GM12891 (cell line): ENCODE measurements at regions not wholly inside any gene's neighbourhood (a gene's known extent, or its start where the extent isn't known, plus 50 kb on each side); places are given as distances from the start of the nearest gene placed in this dataset.

ENCODE experiments used
- DNase-seq: peaks from one replicate; pipeline ENCODE4 v3.0.0; 2011; ENCODE audit warnings: low spot score; ENCODE audit not compliant: insufficient read length
- FAIRE-seq: peaks from 2 replicates; lab custom pipeline; 2011; peaks lifted over from hg19 to GRCh38; lab: Jason Lieb, UNC
- PAX5 ChIP-seq: IDR thresholded peaks from 2 replicates; pipeline ENCODE4 v1.6.1; 2011; ENCODE audit warnings: low read length, moderate library complexity, mild to moderate bottlenecking; ENCODE audit not compliant: insufficient read depth, severe bottlenecking
- POLR2A ChIP-seq: IDR thresholded peaks from 2 replicates; pipeline ENCODE4 v1.6.1; 2011; ENCODE audit warnings: low read depth, low read length, control low read depth
- POLR2AphosphoS5 ChIP-seq: IDR thresholded peaks from 2 replicates; pipeline ENCODE4 v1.6.1; 2011; ENCODE audit warnings: low read depth, low read length, control low read depth
- POU2F2 ChIP-seq: IDR thresholded peaks from 2 replicates; pipeline ENCODE4 v1.6.1; 2011; ENCODE audit warnings: low read depth, mild to moderate bottlenecking, control low read depth, low read length, moderate library complexity
- SPI1 ChIP-seq: IDR thresholded peaks from 2 replicates; pipeline ENCODE4 v1.6.1; 2011; ENCODE audit warnings: low read depth, low read length, control low read depth
- TAF1 ChIP-seq: IDR thresholded peaks from 2 replicates; pipeline ENCODE4 v1.6.1; 2011; ENCODE audit warnings: low read depth, low read length, control low read depth

- FAIRE-seq, result no peak
- TF ChIP-seq SPI1 (no peak), POLR2AphosphoS5 (no peak), POU2F2 (no peak), POLR2A (no peak), PAX5 (no peak), TAF1 (no peak)
- no peak for DNase-seq
These were observed 75.8 kb upstream of the WNT4 start for GRCh38 chr1:22218618-22219250.

DNA sequence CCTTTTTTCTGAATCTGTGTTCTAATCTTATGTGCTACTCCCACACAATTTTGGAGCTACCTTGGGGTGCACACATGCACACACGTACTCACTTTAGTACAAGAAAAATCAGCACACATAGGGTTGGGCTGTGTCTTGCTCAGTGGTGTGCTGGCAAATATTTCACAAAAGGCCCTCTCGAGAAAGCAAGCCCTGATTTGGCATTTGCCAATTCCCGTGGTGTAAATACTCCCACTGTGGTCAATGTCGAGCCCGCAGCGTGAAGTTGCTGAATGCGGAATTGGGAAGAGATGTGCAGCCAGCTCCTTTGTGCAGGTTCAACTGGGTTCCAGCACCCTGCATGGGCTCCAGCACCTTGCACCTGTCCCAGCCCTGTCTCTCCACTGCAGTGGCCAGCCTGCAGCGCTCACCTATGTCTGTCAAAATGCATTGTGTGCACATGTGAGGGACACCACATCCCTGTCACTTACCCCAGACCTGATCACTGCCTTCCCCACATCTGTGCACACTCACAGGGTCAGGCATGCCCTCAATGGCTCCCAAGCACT is 78.4 kb upstream of the WNT4 start:
- FAIRE-seq, result no peak
- TF ChIP-seq POU2F2, result no peak
- TF ChIP-seq PAX5, result no peak
- no peak for TF ChIP-seq POLR2A
- no peak for TF ChIP-seq POLR2AphosphoS5
- TF ChIP-seq SPI1, result no peak
- no peak for TF ChIP-seq TAF1
- no peak for DNase-seq

GRCh38 chr1:22222723-22223122 is 79.8 kb upstream of the WNT4 start:
- DNase-seq (no peak), FAIRE-seq (no peak)
- no peak for TF ChIP-seq PAX5
- TF ChIP-seq SPI1, result no peak
- no peak for TF ChIP-seq POLR2AphosphoS5
- TF ChIP-seq POU2F2, result no peak
- no peak for TF ChIP-seq POLR2A
- no peak for TF ChIP-seq TAF1

- no peak for DNase-seq
These were observed 80.3 kb upstream of the WNT4 start for GRCh38 chr1:22223176-22223575.

GRCh38 chr1:22224091-22224490 is 81.2 kb upstream of the WNT4 start:
- DNase-seq (no peak), FAIRE-seq (no peak)
- TF ChIP-seq TAF1 (no peak), POLR2AphosphoS5 (no peak), PAX5 (no peak), POLR2A (no peak), POU2F2 (no peak), SPI1 (no peak)

More at GRCh38 chr1:22223176-22223575, 80.3 kb upstream of the WNT4 start:
- no peak for TF ChIP-seq POLR2AphosphoS5
- TF ChIP-seq POU2F2, result no peak
- no peak for TF ChIP-seq PAX5
- no peak for TF ChIP-seq SPI1
- TF ChIP-seq TAF1, result no peak
- TF ChIP-seq POLR2A, result no peak
- FAIRE-seq, result no peak

- no peak for FAIRE-seq
These were observed 81.7 kb upstream of the WNT4 start for GRCh38 chr1:22224631-22225030.

DNA sequence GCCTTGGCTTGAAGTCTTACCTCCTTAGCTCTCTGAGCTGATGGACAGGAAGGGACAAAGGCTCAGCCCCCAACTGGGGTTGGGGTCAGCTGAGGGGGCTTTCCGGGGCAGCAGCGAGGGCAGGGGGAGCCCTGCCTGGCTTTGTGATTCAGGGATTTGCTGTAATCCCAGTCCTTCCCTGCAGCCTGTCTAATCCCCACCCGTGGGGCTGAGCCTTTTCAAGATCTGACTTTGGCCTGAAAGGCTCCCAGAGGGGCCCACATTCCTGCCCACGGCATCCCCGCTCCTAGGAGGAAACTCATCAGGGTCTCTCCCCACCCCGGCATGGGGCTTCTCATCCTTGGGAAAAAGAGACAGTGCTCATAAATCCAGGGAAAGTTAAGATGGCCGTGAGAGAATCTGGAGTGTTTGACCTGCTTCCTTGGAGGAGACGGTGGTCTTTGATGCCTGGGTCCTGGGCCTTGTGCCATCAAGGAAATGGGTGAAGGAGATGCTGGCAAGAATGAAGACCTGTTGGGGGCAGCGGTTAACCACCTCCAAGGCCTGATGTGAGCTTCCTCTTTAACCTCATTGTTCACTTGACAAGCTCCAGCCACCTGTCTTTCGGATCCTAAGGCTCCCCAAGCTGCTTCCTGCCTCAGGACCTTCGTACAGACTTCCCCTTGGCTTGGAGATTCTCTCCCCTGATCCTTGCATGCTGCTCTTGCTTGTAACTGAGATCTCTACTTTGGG is 83.1 kb upstream of the WNT4 start:
- no peak for FAIRE-seq
- no peak for DNase-seq
- TF ChIP-seq POLR2A, result no peak
- no peak for TF ChIP-seq TAF1
- no peak for TF ChIP-seq POU2F2
- TF ChIP-seq PAX5, result no peak
- TF ChIP-seq POLR2AphosphoS5, result no peak
- no peak for TF ChIP-seq SPI1

More at GRCh38 chr1:22224631-22225030, 81.7 kb upstream of the WNT4 start:
- no peak for TF ChIP-seq PAX5
- no peak for TF ChIP-seq POU2F2
- no peak for TF ChIP-seq POLR2A
- TF ChIP-seq SPI1, result no peak
- no peak for TF ChIP-seq TAF1
- TF ChIP-seq POLR2AphosphoS5, result no peak
- DNase-seq, result no peak

DNA sequence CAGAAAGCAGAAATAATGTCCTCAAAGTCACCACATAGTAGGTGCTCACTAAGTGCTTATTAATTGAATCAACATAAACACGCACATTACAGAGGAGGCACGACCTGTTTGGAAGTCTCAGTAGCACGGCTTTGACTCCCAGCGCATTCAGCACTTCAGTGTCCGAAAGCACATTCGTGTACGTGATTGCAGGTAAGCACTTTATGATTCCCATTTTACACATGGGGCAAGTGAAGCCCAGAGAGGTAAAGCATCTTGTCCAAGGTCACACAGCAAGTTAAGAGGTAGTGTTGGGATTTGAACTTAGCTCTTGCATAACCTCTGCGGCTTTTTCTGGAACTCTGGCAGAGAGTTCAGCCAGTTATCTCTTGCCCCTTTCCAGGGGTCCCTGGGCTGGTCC is 85.2 kb upstream of the WNT4 start:
- TF ChIP-seq PAX5 (no peak), TAF1 (no peak), POLR2AphosphoS5 (no peak), POLR2A (no peak), POU2F2 (no peak), SPI1 (no peak)
- FAIRE-seq (no peak), DNase-seq (no peak)

DNA sequence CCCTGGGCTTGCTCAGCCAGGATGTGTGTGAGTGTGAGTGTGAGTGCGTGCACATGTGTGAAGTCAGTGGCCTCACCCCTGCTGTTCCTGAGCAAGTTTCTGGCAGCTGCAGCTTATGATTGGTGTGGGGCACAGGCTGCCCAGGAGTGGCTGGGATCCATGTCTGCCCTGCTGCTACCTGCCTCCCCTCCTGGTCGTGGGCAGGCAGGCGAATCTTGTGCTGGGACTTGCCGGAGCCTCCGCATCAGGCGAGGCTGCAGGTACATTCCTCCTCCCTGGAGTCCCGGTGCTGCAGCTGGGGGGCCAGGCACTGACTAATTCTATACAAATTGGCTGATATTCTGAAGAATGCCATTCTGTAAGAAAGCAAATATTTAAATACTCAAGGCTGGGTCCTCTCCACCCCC is 85.6 kb upstream of the WNT4 start:
- FAIRE-seq (no peak), DNase-seq (no peak)
- TF ChIP-seq POLR2A (no peak), POU2F2 (no peak), PAX5 (no peak), POLR2AphosphoS5 (no peak), TAF1 (no peak), SPI1 (no peak)

DNA sequence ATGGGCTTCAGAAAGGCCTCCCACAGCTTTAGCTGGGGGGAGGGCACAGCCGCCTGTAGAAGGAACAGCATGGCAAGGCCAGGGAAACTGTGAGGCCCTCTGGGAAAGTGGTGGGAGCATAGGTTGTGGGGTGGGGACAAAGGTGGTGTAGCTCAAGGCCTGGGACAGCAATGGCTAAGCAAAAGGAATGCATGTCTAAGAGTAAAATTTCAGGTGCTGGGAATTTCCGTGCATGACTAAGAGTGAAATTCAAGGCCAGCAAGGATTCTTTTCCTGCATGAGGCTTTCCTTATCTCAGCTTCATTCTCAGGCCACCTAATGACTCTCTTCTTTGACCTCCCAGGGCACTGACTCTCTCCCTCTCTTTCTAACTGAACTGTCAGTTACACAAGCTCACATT is 86.5 kb upstream of the WNT4 start:
- FAIRE-seq (no peak), DNase-seq (no peak)
- TF ChIP-seq SPI1, result no peak
- TF ChIP-seq POU2F2, result no peak
- TF ChIP-seq POLR2A, result no peak
- TF ChIP-seq POLR2AphosphoS5, result no peak
- no peak for TF ChIP-seq PAX5
- no peak for TF ChIP-seq TAF1
